T-helper 1 cell treated with Interleukin-12 subunit alpha and Interleukin-12 subunit beta and Interleukin-4 antibody, amounts not matched to agents 30 μg/mL and 1 μg/mL, for 36 hours (primary cell): ENCODE measurements at regions not wholly inside any gene's neighbourhood (a gene's known extent, or its start where the extent isn't known, plus 50 kb on each side); places are given as distances from the start of the nearest gene placed in this dataset.
"Not testable (repeated sequence)": the region's sequence is repeated elsewhere in the genome, so short reads cannot be mapped to it uniquely, and the experiment has no call there.

ENCODE experiments used
- H3K27ac Mint-ChIP-seq: one replicate; pipeline ENCODE4 v1.8.0; 2021; ENCODE audit warnings: mild to moderate bottlenecking, mixed read lengths
- H3K27me3 Mint-ChIP-seq: one replicate; pipeline ENCODE4 v1.8.0; 2021; ENCODE audit warnings: low read depth, mixed read lengths
- H3K36me3 Mint-ChIP-seq: one replicate; pipeline ENCODE4 v1.8.0; 2021; ENCODE audit warnings: low read depth, mixed read lengths
- H3K4me1 Mint-ChIP-seq: one replicate; pipeline ENCODE4 v1.8.0; 2021; ENCODE audit warnings: low read depth, mixed read lengths
- H3K4me3 Mint-ChIP-seq: one replicate; pipeline ENCODE4 v1.8.0; 2021; ENCODE audit warnings: mild to moderate bottlenecking, moderate library complexity, mixed read lengths
- H3K9me3 Mint-ChIP-seq: one replicate; pipeline ENCODE4 v1.8.0; 2021; ENCODE audit warnings: mixed read lengths

DNA sequence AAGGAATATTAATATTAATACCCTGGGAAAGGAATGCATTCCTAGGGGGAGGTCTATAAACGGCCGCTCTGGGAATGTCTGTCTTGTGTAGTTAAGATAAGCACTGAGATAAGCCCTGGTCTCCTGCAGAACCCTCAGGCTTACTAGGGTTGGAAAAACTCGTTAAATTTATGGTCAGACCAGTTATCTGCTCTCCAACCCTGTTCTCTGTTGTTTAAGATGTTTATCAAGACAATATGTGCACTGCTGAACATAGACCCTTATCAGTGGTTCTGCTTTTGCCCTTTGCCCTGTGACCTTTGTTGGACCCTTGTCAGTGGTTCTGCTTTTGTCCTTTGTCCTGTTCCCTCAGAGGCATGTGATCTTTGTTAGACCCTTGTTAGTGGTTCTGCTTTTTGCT is 1276.7 kb upstream of the ALCAM start:
- not testable (repeated sequence) for H3K27ac Mint-ChIP-seq, H3K4me1 Mint-ChIP-seq, H3K36me3 Mint-ChIP-seq, H3K9me3 Mint-ChIP-seq, H3K27me3 Mint-ChIP-seq, H3K4me3 Mint-ChIP-seq

DNA sequence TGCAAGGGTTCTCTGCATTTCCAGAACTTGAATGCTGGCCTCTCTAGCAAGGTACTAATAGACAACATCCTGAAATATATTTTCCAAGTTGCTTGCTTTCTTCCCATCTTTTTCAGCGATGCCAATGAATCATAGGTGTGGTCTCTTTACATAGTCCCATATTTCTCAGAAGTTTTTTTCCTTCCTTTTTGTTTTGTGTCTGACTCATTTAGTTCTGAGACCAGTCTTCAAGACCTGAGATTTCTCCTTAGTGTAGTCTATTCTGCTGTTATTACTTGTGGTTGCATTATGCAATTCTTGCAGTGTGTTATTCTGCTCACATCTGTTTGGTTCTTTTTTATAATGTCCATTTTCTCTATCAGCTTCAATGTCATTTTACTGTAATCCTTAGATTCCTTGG is 1265.0 kb upstream of the ALCAM start:
- Mint-ChIP-seq H3K9me3 (no peaks in the 10 kb centered on the region), H3K4me3 (no peak overlapping the region), H3K4me1 (no peaks in the 10 kb centered on the region), H3K27ac (no peak overlapping the region), H3K36me3 (no peaks in the 10 kb centered on the region), H3K27me3 (no peaks in the 10 kb centered on the region)

DNA sequence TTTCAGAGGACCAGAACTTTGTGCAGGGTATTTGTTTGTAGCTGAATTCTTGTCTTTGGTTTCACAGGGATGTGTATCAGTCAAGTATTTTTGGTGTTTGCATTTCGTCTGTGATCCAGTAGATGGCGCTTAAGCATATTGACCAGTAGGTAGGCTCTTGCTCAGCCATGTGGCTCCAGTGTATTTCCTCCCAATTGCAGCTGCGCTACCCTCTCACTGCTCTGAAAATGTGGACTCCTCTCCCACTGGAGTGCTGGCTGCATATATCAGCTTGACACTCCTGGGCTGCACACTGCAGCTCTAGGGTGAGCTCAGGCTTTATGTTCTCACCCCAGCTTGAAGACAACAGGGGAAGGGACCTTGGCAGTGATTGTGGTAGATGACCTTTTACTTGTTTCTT is 1264.3 kb upstream of the ALCAM start:
- Mint-ChIP-seq H3K27ac (no peak overlapping the region), H3K4me3 (no peak overlapping the region), H3K4me1 (no peaks in the 10 kb centered on the region), H3K9me3 (no peaks in the 10 kb centered on the region), H3K36me3 (no peaks in the 10 kb centered on the region), H3K27me3 (no peaks in the 10 kb centered on the region)

- no peak overlapping the region for H3K4me3 Mint-ChIP-seq
- no peaks in the 10 kb centered on the region for H3K36me3 Mint-ChIP-seq
- H3K9me3 Mint-ChIP-seq: no peaks in the 10 kb centered on the region
- no peak overlapping the region for H3K27ac Mint-ChIP-seq
- no peaks in the 10 kb centered on the region for H3K4me1 Mint-ChIP-seq
- H3K27me3 Mint-ChIP-seq: no peaks in the 10 kb centered on the region
These were observed 1260.4 kb upstream of the ALCAM start for GRCh38 chr3:104106276-104106675.

- Mint-ChIP-seq H3K4me3 (no peak overlapping the region), H3K27me3 (no peaks in the 10 kb centered on the region), H3K4me1 (no peaks in the 10 kb centered on the region), H3K9me3 (no peaks in the 10 kb centered on the region), H3K27ac (no peak overlapping the region), H3K36me3 (no peaks in the 10 kb centered on the region)
These were observed 1258.2 kb upstream of the ALCAM start for GRCh38 chr3:104108522-104108921.

GRCh38 chr3:104126463-104126862 is 1240.2 kb upstream of the ALCAM start:
- no peaks in the 10 kb centered on the region for H3K9me3 Mint-ChIP-seq
- H3K27me3 Mint-ChIP-seq: no peaks in the 10 kb centered on the region
- H3K36me3 Mint-ChIP-seq: no peaks in the 10 kb centered on the region
- H3K27ac Mint-ChIP-seq: no peak overlapping the region
- H3K4me3 Mint-ChIP-seq: no peak overlapping the region
- H3K4me1 Mint-ChIP-seq: no peaks in the 10 kb centered on the region

GRCh38 chr3:104126864-104127553 is 1239.7 kb upstream of the ALCAM start:
- Mint-ChIP-seq H3K4me1 (no peaks in the 10 kb centered on the region), H3K4me3 (no peak overlapping the region), H3K36me3 (no peaks in the 10 kb centered on the region), H3K9me3 (no peaks in the 10 kb centered on the region), H3K27me3 (no peaks in the 10 kb centered on the region), H3K27ac (no peak overlapping the region)

GRCh38 chr3:104127830-104128229 is 1238.9 kb upstream of the ALCAM start:
- Mint-ChIP-seq H3K36me3 (no peaks in the 10 kb centered on the region), H3K27ac (no peak overlapping the region), H3K27me3 (no peaks in the 10 kb centered on the region), H3K4me1 (no peaks in the 10 kb centered on the region), H3K9me3 (no peaks in the 10 kb centered on the region), H3K4me3 (no peak overlapping the region)

GRCh38 chr3:104132566-104133403 is 1233.9 kb upstream of the ALCAM start:
- Mint-ChIP-seq H3K27me3 (no peaks in the 10 kb centered on the region), H3K4me3 (no peak overlapping the region), H3K9me3 (no peaks in the 10 kb centered on the region), H3K27ac (no peak overlapping the region), H3K4me1 (no peaks in the 10 kb centered on the region), H3K36me3 (no peaks in the 10 kb centered on the region)

- H3K4me1 Mint-ChIP-seq: no peaks in the 10 kb centered on the region
- no peaks in the 10 kb centered on the region for H3K36me3 Mint-ChIP-seq
These were observed 1233.1 kb upstream of the ALCAM start for GRCh38 chr3:104133630-104134029.

GRCh38 chr3:104137116-104137515 is 1229.6 kb upstream of the ALCAM start:
- Mint-ChIP-seq H3K27ac (no peak overlapping the region), H3K9me3 (no peaks in the 10 kb centered on the region), H3K4me3 (no peak overlapping the region), H3K27me3 (no peaks in the 10 kb centered on the region), H3K36me3 (no peaks in the 10 kb centered on the region), H3K4me1 (no peaks in the 10 kb centered on the region)

More at GRCh38 chr3:104133630-104134029, 1233.1 kb upstream of the ALCAM start:
- no peak overlapping the region for H3K4me3 Mint-ChIP-seq
- no peaks in the 10 kb centered on the region for H3K27me3 Mint-ChIP-seq
- H3K9me3 Mint-ChIP-seq: no peaks in the 10 kb centered on the region
- no peak overlapping the region for H3K27ac Mint-ChIP-seq

- H3K36me3 Mint-ChIP-seq: no peaks in the 10 kb centered on the region
- H3K4me3 Mint-ChIP-seq: no peak overlapping the region
- no peaks in the 10 kb centered on the region for H3K9me3 Mint-ChIP-seq
- H3K27ac Mint-ChIP-seq: no peak overlapping the region
- H3K27me3 Mint-ChIP-seq: no peaks in the 10 kb centered on the region
- no peaks in the 10 kb centered on the region for H3K4me1 Mint-ChIP-seq
These were observed 1221.5 kb upstream of the ALCAM start for GRCh38 chr3:104145164-104145563.

DNA sequence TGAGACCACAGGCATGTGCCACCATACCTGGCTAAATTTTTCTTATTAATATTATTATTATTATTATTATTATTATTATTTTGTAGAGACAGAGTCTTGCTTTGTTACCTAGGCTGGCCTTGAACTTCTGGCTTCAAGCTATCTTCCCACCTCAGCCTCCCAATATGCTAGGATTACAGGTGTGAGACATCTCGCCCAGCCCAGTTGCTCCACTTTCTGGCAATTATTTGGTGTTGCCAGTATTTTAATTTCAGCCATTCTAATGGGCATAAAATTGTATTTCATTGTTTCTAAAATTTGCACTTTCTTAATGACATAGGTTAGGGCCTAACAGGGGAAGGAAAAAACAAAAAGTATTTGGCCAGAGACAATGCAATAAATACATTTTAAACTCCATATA is 1217.6 kb upstream of the ALCAM start:
- no peaks in the 10 kb centered on the region for H3K36me3 Mint-ChIP-seq
- H3K4me1 Mint-ChIP-seq: no peaks in the 10 kb centered on the region
- H3K27me3 Mint-ChIP-seq: no peaks in the 10 kb centered on the region
- no peaks in the 10 kb centered on the region for H3K9me3 Mint-ChIP-seq
- H3K4me3 Mint-ChIP-seq: no peak overlapping the region
- no peak overlapping the region for H3K27ac Mint-ChIP-seq

DNA sequence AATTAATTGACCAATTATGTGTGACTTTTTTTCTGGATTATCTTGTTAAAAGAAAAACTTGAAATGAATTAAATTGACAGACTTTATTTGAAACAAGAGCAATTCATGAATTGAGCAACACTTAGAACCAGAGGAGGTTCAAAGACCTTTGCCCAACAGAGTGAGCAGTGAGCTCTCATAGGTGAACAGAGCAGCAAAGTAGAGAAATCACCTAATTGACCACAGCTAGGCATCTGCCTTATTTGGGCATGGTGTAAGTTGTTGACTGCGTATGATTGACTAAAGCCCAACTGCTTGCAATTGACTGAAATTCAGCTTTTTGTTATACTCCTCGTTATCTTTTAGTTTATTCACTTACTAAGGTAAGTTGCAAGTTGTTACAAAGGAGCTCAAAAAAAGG is 1216.0 kb upstream of the ALCAM start:
- H3K36me3 Mint-ChIP-seq: no peaks in the 10 kb centered on the region
- no peaks in the 10 kb centered on the region for H3K4me1 Mint-ChIP-seq
- H3K4me3 Mint-ChIP-seq: no peak overlapping the region
- H3K27me3 Mint-ChIP-seq: no peaks in the 10 kb centered on the region
- no peaks in the 10 kb centered on the region for H3K9me3 Mint-ChIP-seq
- no peak overlapping the region for H3K27ac Mint-ChIP-seq

DNA sequence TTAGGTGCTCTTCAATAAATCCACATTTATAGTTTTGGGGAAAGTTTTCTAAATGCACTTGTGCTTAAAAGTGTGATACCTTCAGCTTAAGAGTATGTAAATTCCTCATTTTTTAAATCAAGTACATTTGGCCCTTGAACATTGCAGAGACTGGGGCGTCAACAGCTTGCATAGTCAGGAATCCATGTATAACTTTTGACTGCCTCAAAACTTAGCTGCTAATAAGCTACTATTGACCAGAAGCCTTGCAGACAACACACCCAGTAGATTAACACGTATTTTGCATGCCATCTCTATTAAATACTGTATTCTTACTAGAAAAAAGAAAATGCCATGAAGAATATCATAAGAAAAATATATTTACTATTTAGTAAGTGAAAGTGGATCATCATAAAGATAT is 1211.8 kb upstream of the ALCAM start:
- Mint-ChIP-seq H3K4me1 (no peaks in the 10 kb centered on the region), H3K4me3 (no peak overlapping the region), H3K9me3 (no peaks in the 10 kb centered on the region), H3K27me3 (no peaks in the 10 kb centered on the region), H3K36me3 (no peaks in the 10 kb centered on the region), H3K27ac (no peak overlapping the region)
